ENCODE measurements at regions not wholly inside any gene's neighbourhood (a gene's known extent, or its start where the extent isn't known, plus 50 kb on each side); places are given as distances from the start of the nearest gene placed in this dataset.

DNA sequence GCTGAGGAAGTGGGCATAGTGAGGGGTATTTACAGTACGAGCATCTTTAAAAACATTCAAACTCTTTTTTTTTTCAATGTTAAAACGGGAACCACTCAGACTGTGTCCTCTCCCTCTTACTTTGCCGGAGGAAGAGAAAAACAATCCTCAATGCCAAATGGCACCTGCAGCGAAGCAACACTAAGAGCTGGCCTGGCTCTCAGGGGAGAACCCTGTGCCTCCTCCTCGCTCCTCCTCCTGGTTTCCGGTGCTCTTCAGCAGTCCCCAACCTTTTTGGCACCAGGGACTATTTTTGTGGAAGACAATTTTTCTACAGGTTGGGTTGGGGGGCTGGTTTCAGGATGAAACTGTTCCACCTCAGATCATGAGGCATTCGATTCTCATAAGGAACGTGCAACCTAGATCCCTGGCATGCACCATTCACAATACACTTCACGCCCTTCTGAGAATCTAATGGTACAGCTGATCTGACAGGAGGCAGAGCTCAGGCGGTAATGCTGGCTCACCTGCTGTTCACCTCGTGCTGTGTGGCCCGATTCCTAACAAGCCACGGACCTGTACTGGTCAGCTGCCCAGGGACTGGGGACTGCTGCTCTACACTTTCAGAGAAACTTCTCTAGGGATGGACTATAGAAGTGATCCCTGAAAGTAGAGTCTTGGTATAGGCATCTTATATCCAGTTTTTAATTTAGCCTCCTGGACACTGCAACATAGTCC, 404.1 kb downstream of the RAPGEF2 start:
- TF ChIP-seq GATA2 (IDR thresholded peaks at IDR 0.05; ENCODE audit: low read depth, low read length) (no peak), GATA3 (IDR thresholded peaks at IDR 0.05; ENCODE audit: low read depth, low read length) (no peak)
